Uterus (tissue), 3 donors: ENCODE measurements at regions not wholly inside any gene's neighbourhood (a gene's known extent, or its start where the extent isn't known, plus 50 kb on each side); places are given as distances from the start of the nearest gene placed in this dataset.

Source experiments
- DNase-seq, 2 donors: peaks; one replicate each; pipeline ENCODE4 v3.0.0-alpha.2; 2019 to 2020
- H3K27ac ChIP-seq, 2 donors: fragments of 200-600 bp; sonication (generic); 1 replicate in 1 of 2; 2 replicates in 1 of 2; pipeline ENCODE4 v1.5.1; 2016 to 2018
- H3K27me3 ChIP-seq, 2 donors: fragments of 200-600 bp; sonication (generic); one replicate each; pipeline ENCODE4 v1.5.1; 2018 to 2019; ENCODE audit warnings: control low read depth in 1 of 2
- H3K36me3 ChIP-seq, 2 donors: fragments of 200-600 bp; sonication (generic); one replicate each; pipeline ENCODE4 v1.5.1; 2019; ENCODE audit warnings: control low read depth in 1 of 2
- H3K4me1 ChIP-seq, 2 donors: fragments of 200-600 bp; sonication (generic); one replicate each; pipeline ENCODE4 v1.5.1; 2018 to 2019; ENCODE audit warnings: control low read depth in 1 of 2
- H3K4me3 ChIP-seq, 2 donors: fragments of 200-600 bp; sonication (generic); 1 replicate in 1 of 2; 2 replicates in 1 of 2; pipeline ENCODE4 v1.5.1; 2018 to 2019; ENCODE audit warnings: mild to moderate bottlenecking in 1 of 2
- H3K9me3 ChIP-seq, 2 donors: fragments of 200-600 bp; sonication (generic); one replicate each; pipeline ENCODE4 v1.5.1; 2019; ENCODE audit warnings: control low read depth in 1 of 2
- CTCF ChIP-seq, 4 experiments: fragments of 200-600 bp in 2 of 4; fragments of 450-650 bp in 2 of 4; sonication (generic) in 2 of 4; IDR thresholded peaks; one replicate each; pipeline ENCODE4 v1.5.1; 2016 to 2019; ENCODE audit warnings: antibody characterized with exemption in 4 of 4, mild to moderate bottlenecking in 2 of 4, moderate library complexity in 1 of 4
- POLR2A ChIP-seq, 2 donors: fragments of 450-650 bp; IDR thresholded peaks; one replicate each; pipeline ENCODE4 v1.6.1; 2016; ENCODE audit warnings: antibody characterized with exemption in 2 of 2, mild to moderate bottlenecking in 1 of 2, moderate library complexity in 1 of 2
- intact Hi-C: fragments of 100-400 bp; cut with DNase I; formaldehyde crosslinking; loops from one replicate; pipeline ENCODE4 v1.15.1; 2023; ENCODE audit warnings: low total_unique reads
- donor health status: DM: yes; HTN: yes; CAD: no.

GRCh38 chr3:181521831-181522230, 189.9 kb upstream of the SOX2 start:
- no peaks in the 10 kb centered on the region for H3K9me3 ChIP-seq
- no peak overlapping the region for H3K27ac ChIP-seq
- TF ChIP-seq CTCF (IDR thresholded peaks at IDR 0.05) (no peak), POLR2A (IDR thresholded peaks at IDR 0.05) (no peak)
- H3K4me1 ChIP-seq: no peaks in the 10 kb centered on the region
- intact Hi-C loops: no loop called here
- H3K36me3 ChIP-seq: no peaks in the 10 kb centered on the region
- no peak overlapping the region for H3K4me3 ChIP-seq
- DNase-seq: no peak
- no peaks in the 10 kb centered on the region for H3K27me3 ChIP-seq

GRCh38 chr3:181518222-181518621, 193.5 kb upstream of the SOX2 start:
- no peaks in the 10 kb centered on the region for H3K27me3 ChIP-seq
- H3K9me3 ChIP-seq: no peaks in the 10 kb centered on the region
- no peak overlapping the region for H3K4me3 ChIP-seq
- no peak for DNase-seq
- no peaks in the 10 kb centered on the region for H3K36me3 ChIP-seq
- no peak overlapping the region for H3K27ac ChIP-seq
- H3K4me1 ChIP-seq: no peaks in the 10 kb centered on the region
- no peak for TF ChIP-seq CTCF (IDR thresholded peaks at IDR 0.05)
- TF ChIP-seq POLR2A (IDR thresholded peaks at IDR 0.05): no peak
- intact Hi-C loops: no loop called here

- TF ChIP-seq CTCF (IDR thresholded peaks at IDR 0.05): no peak
- no peak for DNase-seq
- Histone ChIP-seq H3K27me3 (no peaks in the 10 kb centered on the region), H3K27ac (no peak overlapping the region), H3K36me3 (no peaks in the 10 kb centered on the region), H3K4me3 (no peak overlapping the region), H3K4me1 (no peaks in the 10 kb centered on the region), H3K9me3 (no peaks in the 10 kb centered on the region)
- intact Hi-C loops: no loop called here
These were observed 198.9 kb upstream of the SOX2 start for GRCh38 chr3:181512787-181513186.

GRCh38 chr3:181510500-181510899, 201.2 kb upstream of the SOX2 start:
- H3K4me3 ChIP-seq: no peak overlapping the region
- no peak overlapping the region for H3K27ac ChIP-seq
- H3K4me1 ChIP-seq: no peaks in the 10 kb centered on the region
- intact Hi-C loops: no loop called here
- TF ChIP-seq POLR2A (IDR thresholded peaks at IDR 0.05): no peak
- no peak for TF ChIP-seq CTCF (IDR thresholded peaks at IDR 0.05)
- H3K36me3 ChIP-seq: no peaks in the 10 kb centered on the region
- DNase-seq: no peak
- no peaks in the 10 kb centered on the region for H3K27me3 ChIP-seq
- H3K9me3 ChIP-seq: no peaks in the 10 kb centered on the region

GRCh38 chr3:181497358-181497757, 214.4 kb upstream of the SOX2 start:
- Histone ChIP-seq H3K9me3 (no peaks in the 10 kb centered on the region), H3K36me3 (no peaks in the 10 kb centered on the region), H3K27ac (no peak overlapping the region), H3K27me3 (no peaks in the 10 kb centered on the region), H3K4me3 (no peak overlapping the region), H3K4me1 (no peaks in the 10 kb centered on the region)
- no peak for TF ChIP-seq CTCF (IDR thresholded peaks at IDR 0.05)
- TF ChIP-seq POLR2A (IDR thresholded peaks at IDR 0.05): no peak
- no peak for DNase-seq
- intact Hi-C loops: no loop called here
